OCI-LY3 (cell line): ENCODE measurements at regions not wholly inside any gene's neighbourhood (a gene's known extent, or its start where the extent isn't known, plus 50 kb on each side); places are given as distances from the start of the nearest gene placed in this dataset.

ENCODE experiments used
- H2AFZ ChIP-seq: fragments of 200-600, 300-600 bp; shearing (Covaris generic); 2 replicates; pipeline ENCODE4 v1.6.0; 2014; ENCODE audit warnings: antibody characterized with exemption, low read depth, low read length
- H3K27ac ChIP-seq: fragments of 200-600, 300-600 bp; sonication (generic); 2 replicates; pipeline ENCODE4 v1.5.1; 2014; ENCODE audit warnings: mild to moderate bottlenecking, low read length, moderate library complexity, mixed read lengths
- H3K27me3 ChIP-seq: fragments of 200-600, 300-600 bp; sonication (generic); 2 replicates; pipeline ENCODE4 v1.6.1; 2014; ENCODE audit warnings: low read depth, low read length, mixed read lengths
- H3K36me3 ChIP-seq: fragments of 200-600, 300-600 bp; sonication (generic); replicated peaks from 2 replicates; pipeline ENCODE3; 2014; ENCODE audit warnings: low read depth, low read length, mixed read lengths
- H3K4me1 ChIP-seq: fragments of 300-600, 200-600 bp; sonication (generic); 2 replicates; pipeline ENCODE4 v1.6.1; 2014; ENCODE audit warnings: low read length, mixed read lengths
- H3K4me2 ChIP-seq: fragments of 200-600, 300-600 bp; sonication (generic); 2 replicates; pipeline ENCODE4 v1.6.1; 2014; ENCODE audit warnings: low read length, mixed read lengths
- H3K4me3 ChIP-seq: fragments of 300-600, 200-600 bp; sonication (generic); 2 replicates; pipeline ENCODE4 v1.5.1; 2014; ENCODE audit warnings: antibody characterized with exemption, mild to moderate bottlenecking, low read length, moderate library complexity
- H3K79me2 ChIP-seq: fragments of 300-600, 200-600 bp; shearing (Covaris generic); 2 replicates; pipeline ENCODE4 v1.6.1; 2014; ENCODE audit warnings: mild to moderate bottlenecking, low read length, mixed read lengths
- H3K9ac ChIP-seq: fragments of 300-600, 200-600 bp; shearing (Covaris generic); 2 replicates; pipeline ENCODE4 v1.6.0; 2014; ENCODE audit warnings: mild to moderate bottlenecking, low read length, moderate library complexity
- H3K9me3 ChIP-seq: fragments of 200-600, 300-600 bp; shearing (Covaris generic); 2 replicates; pipeline ENCODE4 v1.6.1; 2014; ENCODE audit warnings: low read length, mixed read lengths; ENCODE audit not compliant: insufficient read depth
- H4K20me1 ChIP-seq: fragments of 200-600, 300-600 bp; sonication (generic); 2 replicates; pipeline ENCODE4 v1.6.1; 2016; ENCODE audit warnings: low read length, mixed read lengths; ENCODE audit not compliant: insufficient read depth
- CTCF ChIP-seq: fragments of 200-600, 300-600 bp; sonication (generic); IDR thresholded peaks from 2 replicates; pipeline ENCODE4 v1.5.1; 2014; ENCODE audit warnings: antibody characterized with exemption, low read length, low read depth
- EZH2phosphoT487 ChIP-seq: fragments of 200-600 bp; shearing (Covaris generic); IDR thresholded peaks from 2 replicates; pipeline ENCODE4 v1.6.1; 2018; ENCODE audit warnings: antibody characterized with exemption, mixed run types, low read depth

- no peaks in the 10 kb centered on the region for H3K79me2 ChIP-seq
- H2AFZ ChIP-seq: no peak overlapping the region
- no peak for TF ChIP-seq CTCF
- no peak for TF ChIP-seq EZH2phosphoT487
- no peak overlapping the region for H3K27ac ChIP-seq
- no peak overlapping the region for H3K9ac ChIP-seq
- H4K20me1 ChIP-seq: no peaks in the 10 kb centered on the region
- no peak overlapping the region for H3K4me3 ChIP-seq
- peaks cover 7% of the 10 kb centered on the region; the same call in 1 of the 2 replicates for H3K27me3 ChIP-seq
- no peak overlapping the region for H3K4me2 ChIP-seq
- H3K4me1 ChIP-seq: no peaks in the 10 kb centered on the region
- no peaks in the 10 kb centered on the region for H3K36me3 ChIP-seq
- no peaks in the 10 kb centered on the region for H3K9me3 ChIP-seq
Observed at GRCh38 chr14:62138593-62138992, 376.4 kb downstream of the SNAPC1 start.

GRCh38 chr14:62141139-62141538 is 378.9 kb downstream of the SNAPC1 start:
- no peaks in the 10 kb centered on the region for H4K20me1 ChIP-seq
- no peak overlapping the region for H3K9ac ChIP-seq
- no peak overlapping the region for H3K4me2 ChIP-seq
- H3K4me3 ChIP-seq: no peak overlapping the region
- no peak for TF ChIP-seq EZH2phosphoT487
- TF ChIP-seq CTCF: no peak
- H2AFZ ChIP-seq: no peak overlapping the region
- H3K27ac ChIP-seq: no peak overlapping the region
- H3K9me3 ChIP-seq: no peaks in the 10 kb centered on the region
- H3K4me1 ChIP-seq: no peaks in the 10 kb centered on the region
- H3K27me3 ChIP-seq: peaks cover 8% of the 10 kb centered on the region; the same call in 1 of the 2 replicates
- no peaks in the 10 kb centered on the region for H3K79me2 ChIP-seq
- H3K36me3 ChIP-seq: no peaks in the 10 kb centered on the region

- Histone ChIP-seq H3K4me2 (no peak overlapping the region), H4K20me1 (no peaks in the 10 kb centered on the region), H3K9ac (no peak overlapping the region), H3K27ac (no peak overlapping the region), H3K27me3 (peaks cover 8% of the 10 kb centered on the region; the same call in 1 of the 2 replicates), H2AFZ (0 out of 2 replicates have a peak overlapping the region, but pooled peaks have one; percentile 21), H3K36me3 (no peaks in the 10 kb centered on the region), H3K4me3 (no peak overlapping the region), H3K9me3 (no peaks in the 10 kb centered on the region), H3K4me1 (no peaks in the 10 kb centered on the region), H3K79me2 (no peaks in the 10 kb centered on the region)
- TF ChIP-seq CTCF (no peak), EZH2phosphoT487 (no peak)
Observed at GRCh38 chr14:62143245-62143644, 381.0 kb downstream of the SNAPC1 start.

GRCh38 chr14:62144863-62145262 is 382.6 kb downstream of the SNAPC1 start:
- Histone ChIP-seq H3K9ac (no peak overlapping the region), H3K27me3 (peaks cover 8% of the 10 kb centered on the region; the same call in 1 of the 2 replicates), H3K4me2 (no peak overlapping the region), H3K27ac (no peak overlapping the region), H3K4me1 (no peaks in the 10 kb centered on the region), H2AFZ (no peak overlapping the region), H3K9me3 (no peaks in the 10 kb centered on the region), H3K79me2 (no peaks in the 10 kb centered on the region), H3K36me3 (no peaks in the 10 kb centered on the region), H4K20me1 (no peaks in the 10 kb centered on the region), H3K4me3 (no peak overlapping the region)
- no peak for TF ChIP-seq EZH2phosphoT487
- TF ChIP-seq CTCF: no peak
